Stimulated activated naive B cell treated with anti-CD40 and anti-IgM and Interleukin-4, amounts not matched to agents 10 μg/mL and 1 μg/mL and 100 μg/mL, for 72 hours (primary cell): ENCODE measurements at regions not wholly inside any gene's neighbourhood (a gene's known extent, or its start where the extent isn't known, plus 50 kb on each side); places are given as distances from the start of the nearest gene placed in this dataset.

Experiments used
- ATAC-seq, 2 donors: fragments of 150-1000 bp; cut with Tn5 transposase; replicated peaks; 2 replicates each; pipeline ENCODE4 v1.10.0; 2021; ENCODE audit warnings: moderate library complexity in 1 of 2
- DNase-seq: peaks from one replicate; pipeline ENCODE4 v3.0.0; 2021
- H3K27ac Mint-ChIP-seq: one replicate; pipeline ENCODE4 v1.8.0; 2022; ENCODE audit warnings: mild to moderate bottlenecking, mixed read lengths
- H3K27me3 Mint-ChIP-seq, 2 donors: one replicate each; pipeline ENCODE4 v1.8.0; 2022; ENCODE audit warnings: mixed read lengths in 2 of 2
- H3K36me3 Mint-ChIP-seq, 2 donors: one replicate each; pipeline ENCODE4 v1.8.0; 2022; ENCODE audit warnings: mixed read lengths in 2 of 2, mild to moderate bottlenecking in 1 of 2
- H3K4me1 Mint-ChIP-seq, 2 donors: one replicate each; pipeline ENCODE4 v1.8.0; 2022; ENCODE audit warnings: mixed read lengths in 2 of 2, mild to moderate bottlenecking in 1 of 2
- H3K4me3 Mint-ChIP-seq, 2 donors: one replicate each; pipeline ENCODE4 v1.8.0; 2022; ENCODE audit warnings: mild to moderate bottlenecking in 2 of 2, mixed read lengths in 2 of 2, moderate library complexity in 1 of 2
- H3K9me3 Mint-ChIP-seq, 2 donors: one replicate each; pipeline ENCODE4 v1.8.0; 2022; ENCODE audit warnings: mixed read lengths in 2 of 2, mild to moderate bottlenecking in 1 of 2

DNA sequence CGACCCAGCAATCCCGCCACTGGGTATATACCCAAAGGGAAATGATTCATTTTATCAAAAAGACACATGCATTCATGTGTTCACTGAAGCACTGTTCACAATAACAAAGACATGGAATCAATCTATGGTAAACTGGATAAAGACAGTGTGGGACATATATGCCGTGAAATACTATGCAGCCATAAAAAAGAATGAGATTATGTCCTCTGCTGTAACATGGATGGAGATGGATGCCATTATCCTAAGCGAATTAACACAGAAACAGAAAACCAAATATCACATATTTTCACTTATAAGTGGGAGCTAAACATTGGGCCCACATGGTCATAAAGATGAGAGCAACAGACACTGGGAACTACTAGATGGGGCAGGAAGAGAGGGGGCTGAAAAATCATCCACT lies 345.0 kb downstream of the UQCRFS1 start:
- no peak for ATAC-seq
- H3K27me3 Mint-ChIP-seq = peaks cover 0 to 5% of the 10 kb centered on the region in 2 donors
- H3K36me3 Mint-ChIP-seq = no peaks in the 10 kb centered on the region
- peaks cover 8 to 9% of the 10 kb centered on the region in 2 donors for H3K9me3 Mint-ChIP-seq
- peaks cover 4 to 11% of the 10 kb centered on the region in 2 donors for H3K4me1 Mint-ChIP-seq
- no peak for DNase-seq
- H3K4me3 Mint-ChIP-seq = no peak overlapping the region
- H3K27ac Mint-ChIP-seq = no peak overlapping the region

DNA sequence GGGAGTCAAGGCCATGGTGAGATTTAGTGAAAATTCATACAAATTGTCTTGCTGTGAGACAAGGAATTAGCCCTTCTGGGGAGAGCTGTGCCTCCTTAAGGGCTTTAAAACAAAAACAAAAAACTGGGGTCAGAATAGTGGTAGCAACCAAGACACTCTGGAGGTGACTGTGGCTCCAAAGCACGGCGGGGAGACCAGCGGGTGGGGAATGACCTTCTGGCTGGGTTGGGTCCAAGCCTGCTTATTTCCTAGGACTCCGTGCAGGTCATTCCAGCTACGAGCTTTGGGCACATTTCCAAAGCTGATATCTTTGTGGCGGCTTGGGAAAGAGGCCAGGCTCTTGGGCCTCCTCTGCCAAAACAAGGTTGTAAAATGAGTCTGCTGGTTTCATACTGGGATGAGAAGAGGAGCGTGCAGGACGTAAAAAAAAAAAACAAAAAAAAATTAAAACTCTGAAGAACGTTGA lies 348.3 kb downstream of the UQCRFS1 start:
- DNase-seq (no peak), ATAC-seq (no peak)
- Mint-ChIP-seq H3K9me3 (peaks cover 9 to 11% of the 10 kb centered on the region in 2 donors), H3K27me3 (peaks cover 0 to 4% of the 10 kb centered on the region in 2 donors), H3K36me3 (no peaks in the 10 kb centered on the region), H3K27ac (no peak overlapping the region), H3K4me1 (peaks cover 4 to 17% of the 10 kb centered on the region in 2 donors), H3K4me3 (no peak overlapping the region)

GRCh38 chr19:28864024-28864503 lies 348.9 kb downstream of the UQCRFS1 start:
- no peaks in the 10 kb centered on the region for H3K36me3 Mint-ChIP-seq
- no peak overlapping the region for H3K27ac Mint-ChIP-seq
- H3K4me3 Mint-ChIP-seq = no peak overlapping the region
- DNase-seq = no peak
- H3K27me3 Mint-ChIP-seq = peaks cover under 1 to 6% of the 10 kb centered on the region in 2 donors
- H3K9me3 Mint-ChIP-seq = peaks cover 8 to 11% of the 10 kb centered on the region in 2 donors
- peak; percentile 33 to 40 for ATAC-seq
- H3K4me1 Mint-ChIP-seq = peaks cover 4 to 15% of the 10 kb centered on the region in 2 donors

GRCh38 chr19:28862238-28862637 lies 350.7 kb downstream of the UQCRFS1 start:
- H3K27ac Mint-ChIP-seq = no peak overlapping the region
- H3K4me1 Mint-ChIP-seq = peaks cover 0 to 11% of the 10 kb centered on the region in 2 donors
- DNase-seq = no peak
- H3K27me3 Mint-ChIP-seq = peaks cover 5 to 12% of the 10 kb centered on the region in 2 donors
- no peak for ATAC-seq
- H3K9me3 Mint-ChIP-seq = peaks cover 3 to 5% of the 10 kb centered on the region in 2 donors
- no peak overlapping the region for H3K4me3 Mint-ChIP-seq
- no peaks in the 10 kb centered on the region for H3K36me3 Mint-ChIP-seq

DNA sequence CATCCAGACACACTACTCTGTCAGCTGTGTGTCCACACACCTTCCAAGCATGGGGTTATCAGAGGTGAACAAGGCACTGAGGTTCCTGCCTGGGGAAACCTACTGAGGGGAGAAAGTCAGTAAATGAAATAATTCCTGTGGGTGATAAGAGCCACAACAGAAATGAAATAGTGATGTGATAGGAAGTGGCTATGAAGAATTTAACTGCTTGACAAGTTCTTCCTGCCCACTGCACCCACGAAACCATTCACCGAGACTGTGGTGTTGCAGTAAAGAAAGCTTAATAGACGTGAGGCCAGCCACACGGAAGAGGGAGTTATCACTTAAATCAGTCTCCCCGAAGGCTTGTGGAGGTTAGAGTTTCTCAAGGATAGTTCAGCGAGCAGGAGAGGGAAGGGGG lies 353.1 kb downstream of the UQCRFS1 start:
- Mint-ChIP-seq H3K4me3 (no peak overlapping the region), H3K9me3 (peaks cover 5 to 9% of the 10 kb centered on the region in 2 donors), H3K27me3 (peaks cover 5 to 13% of the 10 kb centered on the region in 2 donors), H3K4me1 (peaks cover 0 to 11% of the 10 kb centered on the region in 2 donors), H3K36me3 (no peaks in the 10 kb centered on the region), H3K27ac (no peak overlapping the region)
- DNase-seq (no peak), ATAC-seq (no peak)

- H3K36me3 Mint-ChIP-seq = no peaks in the 10 kb centered on the region
- peaks cover 0 to 7% of the 10 kb centered on the region in 2 donors for H3K4me1 Mint-ChIP-seq
- no peak overlapping the region for H3K4me3 Mint-ChIP-seq
- H3K27ac Mint-ChIP-seq = no peak overlapping the region
- DNase-seq (no peak), ATAC-seq (no peak)
- peaks cover 9 to 14% of the 10 kb centered on the region in 2 donors for H3K9me3 Mint-ChIP-seq
- H3K27me3 Mint-ChIP-seq = peaks cover 5 to 18% of the 10 kb centered on the region in 2 donors
These were observed 354.0 kb downstream of the UQCRFS1 start for GRCh38 chr19:28858933-28859332.

DNA sequence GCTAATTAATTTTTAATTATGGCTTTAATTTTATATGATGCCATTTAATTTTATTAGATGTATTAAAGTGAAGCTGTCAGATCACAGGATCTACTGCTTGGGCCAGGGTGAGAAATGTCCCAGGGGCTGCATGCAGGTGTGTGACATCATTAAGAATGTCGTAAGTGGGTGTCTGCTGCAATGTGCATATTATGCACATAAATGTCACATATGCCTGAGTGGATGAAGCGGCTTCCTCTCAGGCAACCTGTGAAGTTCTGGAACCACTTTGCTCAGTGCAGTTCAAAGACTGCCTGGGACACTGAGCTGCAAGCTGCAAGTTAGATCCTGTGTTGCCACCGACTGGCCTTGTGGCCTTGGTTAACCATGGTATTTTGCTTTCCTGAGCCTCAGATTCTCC lies 355.0 kb downstream of the UQCRFS1 start:
- DNase-seq = no peak
- no peaks in the 10 kb centered on the region for H3K36me3 Mint-ChIP-seq
- H3K27ac Mint-ChIP-seq = no peak overlapping the region
- H3K27me3 Mint-ChIP-seq = peaks cover 5 to 18% of the 10 kb centered on the region in 2 donors
- no peak overlapping the region for H3K4me3 Mint-ChIP-seq
- no peak for ATAC-seq
- peaks cover 11 to 14% of the 10 kb centered on the region in 2 donors for H3K9me3 Mint-ChIP-seq
- H3K4me1 Mint-ChIP-seq = peaks cover 0 to 6% of the 10 kb centered on the region in 2 donors

DNA sequence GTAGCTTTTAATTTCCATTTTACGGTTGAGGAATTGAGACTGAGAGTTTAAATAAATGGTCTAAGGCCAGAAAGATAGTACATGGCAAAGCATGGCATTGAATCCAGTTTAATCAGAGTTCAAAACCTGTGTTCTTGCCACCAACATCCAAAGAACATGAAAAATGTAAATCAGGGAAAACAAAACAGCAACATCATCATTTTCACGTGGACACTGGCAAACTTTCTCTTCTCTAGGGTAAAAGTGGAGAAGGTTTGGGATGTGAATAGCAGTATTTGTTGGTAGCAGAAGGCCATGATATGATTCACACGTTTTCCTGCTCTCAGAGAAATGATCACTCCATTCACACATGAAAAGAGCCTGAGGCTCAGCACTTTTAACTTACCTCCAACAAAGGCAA lies 357.7 kb downstream of the UQCRFS1 start:
- no peaks in the 10 kb centered on the region for H3K36me3 Mint-ChIP-seq

DNA sequence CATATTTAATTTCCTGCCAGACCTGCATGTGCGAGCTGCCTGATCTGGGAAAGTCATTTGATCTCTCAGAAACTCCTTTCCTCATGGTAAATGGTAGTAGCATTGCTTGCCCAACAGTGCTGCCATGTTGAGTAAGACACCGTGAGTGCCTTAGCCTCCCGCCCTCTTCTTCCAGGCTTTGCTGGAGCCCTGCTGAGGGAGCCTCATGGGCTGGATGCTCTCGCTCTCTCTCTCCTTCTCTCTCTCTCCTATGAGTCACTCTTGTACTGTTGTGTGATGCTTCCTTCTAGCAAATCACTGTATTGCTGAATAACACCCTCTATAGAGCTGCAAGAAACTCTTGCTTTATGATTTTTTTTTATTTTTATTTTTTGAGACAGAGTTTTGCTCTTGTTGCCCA lies 365.5 kb downstream of the UQCRFS1 start:
- Mint-ChIP-seq H3K9me3 (peaks cover 0 to 2% of the 10 kb centered on the region in 2 donors), H3K4me3 (no peak overlapping the region), H3K4me1 (peaks cover 0 to 4% of the 10 kb centered on the region in 2 donors), H3K36me3 (no peaks in the 10 kb centered on the region), H3K27ac (no peak overlapping the region), H3K27me3 (no peaks in the 10 kb centered on the region)
- no peak for DNase-seq
- ATAC-seq = no peak

More for the DNA sequence above, 357.7 kb downstream of the UQCRFS1 start:
- peaks cover 9 to 11% of the 10 kb centered on the region in 2 donors for H3K9me3 Mint-ChIP-seq
- H3K27me3 Mint-ChIP-seq = peaks cover 5 to 18% of the 10 kb centered on the region in 2 donors
- H3K4me3 Mint-ChIP-seq = no peak overlapping the region
- DNase-seq (no peak), ATAC-seq (no peak)
- no peaks in the 10 kb centered on the region for H3K4me1 Mint-ChIP-seq
- H3K27ac Mint-ChIP-seq = no peak overlapping the region

- ATAC-seq (no peak), DNase-seq (no peak)
- H3K9me3 Mint-ChIP-seq = peaks cover 0 to 2% of the 10 kb centered on the region in 2 donors
- H3K27ac Mint-ChIP-seq = no peak overlapping the region
- H3K4me1 Mint-ChIP-seq = peaks cover 0 to 4% of the 10 kb centered on the region in 2 donors
- H3K27me3 Mint-ChIP-seq = no peaks in the 10 kb centered on the region
- no peaks in the 10 kb centered on the region for H3K36me3 Mint-ChIP-seq
- H3K4me3 Mint-ChIP-seq = no peak overlapping the region
These were observed 366.7 kb downstream of the UQCRFS1 start for GRCh38 chr19:28846094-28846812.

DNA sequence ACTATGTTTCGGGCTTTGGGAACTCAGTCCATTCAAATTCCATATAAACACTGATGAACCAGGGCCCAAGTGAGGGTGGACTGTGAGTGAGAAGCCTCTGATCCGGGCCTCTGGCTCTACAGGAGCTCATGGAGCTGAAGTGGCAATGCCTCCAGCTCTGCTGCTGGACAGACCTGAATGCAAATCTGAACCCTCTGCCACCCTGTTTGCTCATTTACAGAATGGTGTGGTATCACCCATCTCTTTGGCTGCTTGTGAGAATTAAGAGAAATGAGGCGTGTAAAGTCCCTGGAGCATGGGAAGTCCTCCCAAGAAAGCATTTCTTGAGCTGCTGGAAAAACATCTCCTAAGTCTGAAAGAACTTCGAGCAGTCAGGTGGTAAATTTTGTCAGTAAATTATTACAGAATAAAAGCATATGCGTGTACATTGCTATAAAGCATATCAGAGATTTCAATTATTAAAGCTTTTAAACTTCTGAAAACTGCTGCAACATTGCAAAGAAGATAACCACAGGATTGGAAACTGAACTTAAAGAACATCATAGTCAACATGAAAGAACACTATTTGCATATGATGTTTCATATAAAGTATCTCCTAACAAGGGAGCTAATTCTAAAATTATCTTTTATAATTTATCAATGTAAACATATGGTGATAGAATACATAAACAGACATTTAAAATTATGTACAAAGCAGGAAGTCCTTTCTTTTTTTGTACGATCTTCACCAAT lies 369.0 kb downstream of the UQCRFS1 start:
- no peaks in the 10 kb centered on the region for H3K27me3 Mint-ChIP-seq
- no peak overlapping the region for H3K27ac Mint-ChIP-seq
- no peaks in the 10 kb centered on the region for H3K36me3 Mint-ChIP-seq
- no peak overlapping the region for H3K4me3 Mint-ChIP-seq
- H3K4me1 Mint-ChIP-seq = peaks cover 0 to 4% of the 10 kb centered on the region in 2 donors
- no peak for DNase-seq
- no peak for ATAC-seq
- H3K9me3 Mint-ChIP-seq = peaks cover 0 to 2% of the 10 kb centered on the region in 2 donors

GRCh38 chr19:28841531-28841930 lies 371.4 kb downstream of the UQCRFS1 start:
- Mint-ChIP-seq H3K36me3 (no peaks in the 10 kb centered on the region), H3K4me3 (no peak overlapping the region), H3K27me3 (no peaks in the 10 kb centered on the region), H3K9me3 (no peaks in the 10 kb centered on the region), H3K4me1 (peaks cover 0 to 4% of the 10 kb centered on the region in 2 donors), H3K27ac (no peak overlapping the region)
- DNase-seq = no peak
- peak; percentile 31 to 39 for ATAC-seq

GRCh38 chr19:28840891-28841290 lies 372.1 kb downstream of the UQCRFS1 start:
- no peak overlapping the region for H3K4me3 Mint-ChIP-seq
- no peaks in the 10 kb centered on the region for H3K36me3 Mint-ChIP-seq
- no peak overlapping the region for H3K27ac Mint-ChIP-seq
- no peaks in the 10 kb centered on the region for H3K9me3 Mint-ChIP-seq
- no peaks in the 10 kb centered on the region for H3K27me3 Mint-ChIP-seq
- peaks cover 0 to 4% of the 10 kb centered on the region in 2 donors for H3K4me1 Mint-ChIP-seq
- ATAC-seq (no peak), DNase-seq (no peak)

- Mint-ChIP-seq H3K27me3 (no peaks in the 10 kb centered on the region), H3K4me1 (peaks cover 0 to 4% of the 10 kb centered on the region in 2 donors), H3K4me3 (no peak overlapping the region), H3K27ac (no peak overlapping the region), H3K36me3 (no peaks in the 10 kb centered on the region), H3K9me3 (no peaks in the 10 kb centered on the region)
- DNase-seq (no peak), ATAC-seq (no peak)
These were observed 373.5 kb downstream of the UQCRFS1 start for GRCh38 chr19:28839455-28839854.
